Activated CD4-positive, alpha-beta T cell treated with anti-CD3 and anti-CD28 coated beads, Interleukin-2, amount 10 ng/mL, durations not matched to agents 24 days and 14 days (primary cell): ENCODE measurements at regions not wholly inside any gene's neighbourhood (a gene's known extent, or its start where the extent isn't known, plus 50 kb on each side); places are given as distances from the start of the nearest gene placed in this dataset.
"Not testable (repeated sequence)": the region's sequence is repeated elsewhere in the genome, so short reads cannot be mapped to it uniquely, and the experiment has no call there.

Source experiments
- DNase-seq: peaks from one replicate; pipeline ENCODE4 v3.0.0; 2022
- H3K27ac Mint-ChIP-seq: one replicate; pipeline ENCODE4 v1.8.0; 2022; ENCODE audit warnings: mild to moderate bottlenecking, mixed read lengths
- H3K27me3 Mint-ChIP-seq: one replicate; pipeline ENCODE4 v1.8.0; 2022; ENCODE audit warnings: mixed read lengths
- H3K36me3 Mint-ChIP-seq: one replicate; pipeline ENCODE4 v1.8.0; 2022; ENCODE audit warnings: low read depth, mild to moderate bottlenecking, mixed read lengths
- H3K4me1 Mint-ChIP-seq: one replicate; pipeline ENCODE4 v1.8.0; 2021; ENCODE audit warnings: mixed read lengths
- H3K4me3 Mint-ChIP-seq: one replicate; pipeline ENCODE4 v1.8.0; 2022; ENCODE audit warnings: mild to moderate bottlenecking, moderate library complexity, mixed read lengths
- H3K9me3 Mint-ChIP-seq: one replicate; pipeline ENCODE4 v1.8.0; 2021; ENCODE audit warnings: mixed read lengths
- intact Hi-C: fragments of 100-400 bp; cut with micrococcal nuclease; formaldehyde crosslinking; loops from one replicate; pipeline ENCODE4 v1.15.1; 2023

DNA sequence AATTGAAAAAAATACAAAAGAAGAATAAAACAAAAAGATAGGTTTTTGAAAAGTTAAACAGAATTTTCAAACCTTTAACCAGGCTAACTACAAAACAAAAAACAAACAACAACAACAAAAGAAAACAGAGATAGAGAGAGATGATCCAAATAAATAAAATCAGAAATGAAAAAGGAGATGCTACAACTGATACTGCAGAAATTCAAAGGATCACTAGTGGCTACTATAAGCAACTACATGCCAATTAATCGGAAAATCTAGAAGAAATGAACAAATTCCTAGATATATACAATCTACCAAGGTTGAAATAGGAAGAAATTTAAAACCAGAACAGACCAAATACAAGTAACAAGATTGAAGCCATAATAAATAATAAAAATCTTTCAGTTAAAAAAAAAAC is 326.8 kb upstream of the VSTM2A start:
- intact Hi-C loops, result no loop called here
- no peak overlapping the region for H3K4me3 Mint-ChIP-seq
- H3K9me3 Mint-ChIP-seq, result peaks cover 17% of the 10 kb centered on the region
- H3K4me1 Mint-ChIP-seq, result no peaks in the 10 kb centered on the region
- no peak for DNase-seq
- no peaks in the 10 kb centered on the region for H3K36me3 Mint-ChIP-seq
- H3K27me3 Mint-ChIP-seq, result no peaks in the 10 kb centered on the region
- no peak overlapping the region for H3K27ac Mint-ChIP-seq

DNA sequence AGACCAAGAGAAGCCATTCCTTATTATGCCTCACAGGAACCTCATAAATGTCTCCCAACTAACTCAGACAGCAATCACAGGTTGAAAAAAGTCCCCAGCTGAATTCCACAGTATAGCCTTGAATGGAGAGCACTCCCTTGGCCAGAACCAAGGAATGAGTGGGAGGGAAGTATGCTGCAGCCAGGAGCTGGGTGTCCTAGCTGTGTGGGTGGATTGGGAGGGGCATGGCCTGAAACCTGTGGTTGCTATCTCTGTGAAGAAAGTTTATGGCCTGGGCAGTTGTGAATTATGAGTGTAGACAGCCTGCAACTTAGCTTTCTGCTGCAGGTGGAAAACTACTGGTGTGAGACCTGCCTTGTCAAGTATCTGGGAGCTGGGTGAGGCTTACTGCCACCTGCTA is 316.1 kb upstream of the VSTM2A start:
- H3K4me3 Mint-ChIP-seq, H3K36me3 Mint-ChIP-seq, intact Hi-C loops, H3K4me1 Mint-ChIP-seq, H3K27me3 Mint-ChIP-seq, DNase-seq, H3K9me3 Mint-ChIP-seq, H3K27ac Mint-ChIP-seq: not testable (repeated sequence)

DNA sequence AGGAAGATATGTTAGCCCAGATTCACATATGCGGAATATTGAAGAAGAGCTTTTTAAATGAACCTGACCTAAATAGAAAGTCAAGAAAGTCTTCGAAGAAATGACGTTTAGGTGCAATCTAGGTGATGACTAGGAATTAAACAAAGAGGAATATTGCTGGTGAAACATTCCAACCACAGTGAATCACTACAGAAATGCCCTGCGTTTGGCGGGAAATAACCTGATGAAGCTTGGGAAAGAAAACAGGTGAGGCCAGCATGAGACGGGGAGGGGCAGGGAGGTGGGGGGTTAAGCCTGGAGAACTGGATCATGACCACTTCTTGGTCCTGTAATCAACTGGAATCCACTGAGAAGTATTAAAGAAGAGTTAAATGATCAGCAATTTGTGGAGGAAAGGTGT is 299.4 kb upstream of the VSTM2A start:
- H3K27ac Mint-ChIP-seq, result no peak overlapping the region
- H3K9me3 Mint-ChIP-seq, result peaks cover 4% of the 10 kb centered on the region
- no peak overlapping the region for H3K4me3 Mint-ChIP-seq
- no peak for DNase-seq
- H3K4me1 Mint-ChIP-seq, result no peaks in the 10 kb centered on the region
- intact Hi-C loops, result no loop called here
- H3K36me3 Mint-ChIP-seq, result no peaks in the 10 kb centered on the region
- H3K27me3 Mint-ChIP-seq, result no peaks in the 10 kb centered on the region

DNA sequence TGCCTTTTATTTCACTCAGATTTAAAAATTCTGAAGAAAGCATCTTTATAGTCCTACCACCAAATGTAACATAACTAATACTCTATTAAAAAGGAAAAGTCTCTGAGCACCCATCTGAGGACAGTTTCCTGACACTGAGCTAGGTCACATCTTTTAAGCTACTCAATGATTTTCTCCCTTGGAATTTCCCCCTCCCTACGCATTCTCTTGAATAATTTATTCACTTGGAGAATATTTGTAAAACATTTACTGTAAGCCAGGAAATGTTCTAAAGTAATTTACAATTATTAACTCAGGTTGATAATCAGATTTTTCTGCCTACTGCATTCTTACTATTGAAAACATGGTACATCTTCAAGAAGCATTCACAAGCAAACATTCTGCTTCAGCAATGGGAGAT is 297.2 kb upstream of the VSTM2A start:
- H3K9me3 Mint-ChIP-seq, result peaks cover 4% of the 10 kb centered on the region
- no peak for DNase-seq
- intact Hi-C loops, result no loop called here
- no peaks in the 10 kb centered on the region for H3K4me1 Mint-ChIP-seq
- no peak overlapping the region for H3K27ac Mint-ChIP-seq
- H3K36me3 Mint-ChIP-seq, result no peaks in the 10 kb centered on the region
- H3K27me3 Mint-ChIP-seq, result no peaks in the 10 kb centered on the region
- H3K4me3 Mint-ChIP-seq, result no peak overlapping the region

DNA sequence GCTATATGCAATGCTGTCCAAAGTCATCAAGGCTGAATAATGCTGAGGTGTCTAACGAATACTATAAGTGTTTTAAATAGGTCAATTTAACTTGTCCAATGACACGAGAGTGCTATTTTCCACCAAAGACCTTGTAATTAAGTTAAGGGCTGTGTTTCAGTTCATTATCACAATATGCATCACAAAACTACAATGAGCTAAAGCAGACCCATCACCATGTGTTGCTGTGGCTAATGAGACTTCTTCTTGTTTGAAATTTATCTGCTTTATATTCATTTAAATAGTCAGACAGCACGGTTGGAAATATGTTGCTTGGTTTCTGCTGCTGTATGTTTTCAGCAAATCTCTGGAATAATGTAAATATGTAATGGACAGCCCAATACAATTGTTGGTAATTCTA is 292.5 kb upstream of the VSTM2A start:
- no peaks in the 10 kb centered on the region for H3K27me3 Mint-ChIP-seq
- H3K9me3 Mint-ChIP-seq, result peaks cover 3% of the 10 kb centered on the region
- intact Hi-C loops, result no loop called here
- no peak for DNase-seq
- no peak overlapping the region for H3K4me3 Mint-ChIP-seq
- no peaks in the 10 kb centered on the region for H3K4me1 Mint-ChIP-seq
- H3K36me3 Mint-ChIP-seq, result no peaks in the 10 kb centered on the region
- no peak overlapping the region for H3K27ac Mint-ChIP-seq

DNA sequence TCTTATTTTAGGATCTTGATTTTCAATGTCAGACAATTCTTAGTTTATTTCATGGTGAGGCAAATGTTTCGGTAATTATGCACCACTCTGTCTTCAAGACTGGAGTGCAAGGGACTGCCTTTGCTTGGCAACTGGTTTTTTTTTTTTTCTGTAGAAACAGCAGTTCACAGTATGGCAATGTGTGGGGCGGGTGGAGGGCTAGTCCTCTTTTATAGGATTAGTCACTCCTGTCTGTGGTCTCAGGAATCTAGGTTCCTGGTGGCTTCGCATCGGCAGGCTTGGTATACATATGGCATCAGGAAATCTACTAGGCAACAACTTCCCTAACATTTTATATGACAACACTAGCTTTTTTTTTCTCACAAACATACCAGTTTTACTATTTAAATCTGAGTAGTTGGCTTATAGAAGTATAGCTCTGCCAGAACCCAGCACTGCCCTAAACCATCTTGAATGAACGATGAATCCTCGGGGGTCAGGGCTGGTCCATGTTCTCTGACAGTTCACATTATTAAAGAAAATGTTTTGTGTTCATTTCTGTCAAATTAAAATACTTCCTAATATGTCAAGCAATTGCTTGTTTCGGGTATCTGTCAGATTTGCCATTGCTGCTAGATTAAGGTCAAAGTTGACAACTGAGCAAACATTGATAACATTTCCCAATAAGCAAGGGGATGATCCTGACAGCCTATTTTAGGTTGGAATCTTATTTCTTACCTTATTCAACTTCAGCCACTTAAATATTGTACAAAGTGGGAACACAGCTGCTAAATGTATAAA is 289.7 kb upstream of the VSTM2A start:
- DNase-seq, result no peak
- H3K4me3 Mint-ChIP-seq, result no peak overlapping the region
- no peaks in the 10 kb centered on the region for H3K36me3 Mint-ChIP-seq
- no peaks in the 10 kb centered on the region for H3K4me1 Mint-ChIP-seq
- no peaks in the 10 kb centered on the region for H3K27me3 Mint-ChIP-seq
- H3K27ac Mint-ChIP-seq, result no peak overlapping the region
- intact Hi-C loops, result no loop called here
- H3K9me3 Mint-ChIP-seq, result peaks cover 3% of the 10 kb centered on the region

DNA sequence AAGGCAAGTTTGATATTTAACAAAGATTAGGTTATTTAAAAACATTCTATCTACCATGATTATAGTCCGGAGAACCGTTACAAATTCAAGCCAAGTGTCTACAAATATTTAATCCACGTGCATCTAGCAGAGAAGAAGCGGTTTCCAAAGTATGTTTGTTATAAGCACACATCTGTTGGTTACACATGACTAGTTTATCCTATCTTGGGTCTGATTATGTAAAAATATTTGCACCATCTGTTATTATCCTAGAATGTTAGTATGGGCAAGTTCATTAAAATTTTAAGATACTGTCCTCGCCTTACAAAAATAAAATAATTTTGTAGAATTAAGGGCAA is 289.2 kb upstream of the VSTM2A start:
- intact Hi-C loops, result no loop called here
- no peaks in the 10 kb centered on the region for H3K27me3 Mint-ChIP-seq

DNA sequence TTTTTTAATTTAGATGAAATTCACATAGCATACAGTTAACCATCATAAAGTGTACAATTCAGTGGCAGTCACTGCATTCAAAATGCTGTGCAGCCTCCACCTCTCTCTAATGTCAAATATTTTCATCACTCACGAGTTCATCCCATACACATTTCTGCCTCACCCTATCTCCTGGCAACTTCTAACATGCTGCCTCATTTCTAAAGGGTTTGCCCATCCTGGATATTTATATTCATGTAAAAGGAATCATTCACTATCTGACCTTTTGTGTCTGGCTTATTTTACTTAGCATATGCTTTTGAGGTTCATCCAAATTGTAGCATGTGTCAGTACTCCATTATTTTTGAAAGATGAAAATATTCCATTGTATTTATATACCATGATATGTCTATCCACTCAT is 286.9 kb upstream of the VSTM2A start:
- H3K4me1 Mint-ChIP-seq, result no peaks in the 10 kb centered on the region
- DNase-seq, result no peak
- H3K4me3 Mint-ChIP-seq, result no peak overlapping the region
- H3K27ac Mint-ChIP-seq, result no peak overlapping the region
- intact Hi-C loops, result no loop called here
- H3K36me3 Mint-ChIP-seq, result no peaks in the 10 kb centered on the region
- H3K9me3 Mint-ChIP-seq, result peaks cover 3% of the 10 kb centered on the region
- no peaks in the 10 kb centered on the region for H3K27me3 Mint-ChIP-seq

More for the DNA sequence above, 289.2 kb upstream of the VSTM2A start:
- no peak for DNase-seq
- Mint-ChIP-seq H3K9me3 (peaks cover 3% of the 10 kb centered on the region), H3K36me3 (no peaks in the 10 kb centered on the region), H3K4me1 (no peaks in the 10 kb centered on the region), H3K4me3 (no peak overlapping the region), H3K27ac (no peak overlapping the region)

DNA sequence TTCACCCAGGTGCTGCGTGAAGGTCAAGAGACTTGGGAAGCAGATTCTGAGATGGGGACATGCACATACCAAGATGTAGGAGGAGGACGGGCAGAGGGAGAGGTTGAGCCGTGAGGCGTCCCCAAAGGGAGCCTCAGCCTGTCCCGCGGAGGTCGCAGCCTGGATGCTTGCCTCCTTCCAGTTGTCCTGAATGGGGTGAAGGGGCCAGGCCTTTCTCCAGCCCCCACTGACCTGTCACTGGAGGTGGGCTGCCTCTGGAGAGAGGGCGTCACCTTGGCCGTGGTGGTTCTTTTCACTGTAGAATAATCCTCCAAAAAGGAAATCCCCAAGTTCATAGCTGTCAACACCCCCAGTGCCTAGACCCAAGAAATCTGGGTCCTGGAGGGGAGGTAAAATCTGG is 283.0 kb upstream of the VSTM2A start:
- intact Hi-C loops, result no loop called here

DNA sequence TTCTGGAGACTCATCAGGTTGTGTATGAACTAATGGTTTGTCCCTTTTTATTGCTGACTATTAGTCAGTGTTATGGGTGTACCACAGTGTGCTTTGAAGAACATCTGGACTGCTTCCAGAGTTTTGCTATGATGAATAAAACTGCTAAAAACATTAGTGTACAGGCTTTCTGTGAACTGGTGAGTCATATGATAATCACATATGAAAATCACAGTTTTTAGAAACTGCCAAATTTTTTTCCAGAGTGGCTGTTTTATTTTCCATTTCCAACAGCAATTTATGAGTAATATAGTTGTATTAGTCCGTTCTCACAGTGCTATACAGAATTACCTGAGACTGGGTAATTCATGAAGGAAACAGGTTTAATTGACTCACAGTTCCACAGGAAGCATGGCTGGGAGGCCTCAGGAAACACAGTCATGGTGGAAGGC is 281.2 kb upstream of the VSTM2A start:
- Mint-ChIP-seq H3K4me3 (no peak overlapping the region), H3K27ac (no peak overlapping the region), H3K27me3 (no peaks in the 10 kb centered on the region), H3K9me3 (peaks cover 4% of the 10 kb centered on the region), H3K36me3 (no peaks in the 10 kb centered on the region), H3K4me1 (no peaks in the 10 kb centered on the region)
- no peak for DNase-seq
- intact Hi-C loops, result no loop called here

More for the DNA sequence above, 283.0 kb upstream of the VSTM2A start:
- Mint-ChIP-seq H3K36me3 (no peaks in the 10 kb centered on the region), H3K27me3 (no peaks in the 10 kb centered on the region), H3K4me1 (no peaks in the 10 kb centered on the region), H3K9me3 (no peaks in the 10 kb centered on the region), H3K27ac (no peak overlapping the region), H3K4me3 (no peak overlapping the region)
- DNase-seq, result no peak

DNA sequence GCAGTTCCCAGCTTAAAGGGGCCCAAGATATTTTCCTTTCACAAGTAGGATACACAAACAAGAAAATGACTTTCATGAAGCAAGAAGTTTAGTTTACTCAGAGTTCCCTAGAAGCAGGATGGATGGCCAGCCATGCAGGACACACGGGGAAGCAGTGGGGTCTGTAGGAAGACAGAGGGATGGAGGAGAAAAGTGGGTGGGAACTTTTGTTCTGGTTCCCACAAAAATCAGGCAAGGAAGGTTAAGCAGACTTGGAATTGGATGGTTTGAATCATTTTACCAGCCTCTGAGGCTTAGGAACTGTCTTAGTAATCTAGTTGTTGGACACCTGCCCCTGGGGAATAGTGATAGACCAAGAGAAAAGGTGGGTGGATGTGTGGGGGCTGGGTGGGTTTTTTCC is 263.3 kb upstream of the VSTM2A start:
- Mint-ChIP-seq H3K27ac (no peak overlapping the region), H3K36me3 (no peaks in the 10 kb centered on the region), H3K4me3 (no peak overlapping the region), H3K27me3 (no peaks in the 10 kb centered on the region), H3K4me1 (no peaks in the 10 kb centered on the region), H3K9me3 (peaks cover 3% of the 10 kb centered on the region)
- no peak for DNase-seq
- intact Hi-C loops, result no loop called here

DNA sequence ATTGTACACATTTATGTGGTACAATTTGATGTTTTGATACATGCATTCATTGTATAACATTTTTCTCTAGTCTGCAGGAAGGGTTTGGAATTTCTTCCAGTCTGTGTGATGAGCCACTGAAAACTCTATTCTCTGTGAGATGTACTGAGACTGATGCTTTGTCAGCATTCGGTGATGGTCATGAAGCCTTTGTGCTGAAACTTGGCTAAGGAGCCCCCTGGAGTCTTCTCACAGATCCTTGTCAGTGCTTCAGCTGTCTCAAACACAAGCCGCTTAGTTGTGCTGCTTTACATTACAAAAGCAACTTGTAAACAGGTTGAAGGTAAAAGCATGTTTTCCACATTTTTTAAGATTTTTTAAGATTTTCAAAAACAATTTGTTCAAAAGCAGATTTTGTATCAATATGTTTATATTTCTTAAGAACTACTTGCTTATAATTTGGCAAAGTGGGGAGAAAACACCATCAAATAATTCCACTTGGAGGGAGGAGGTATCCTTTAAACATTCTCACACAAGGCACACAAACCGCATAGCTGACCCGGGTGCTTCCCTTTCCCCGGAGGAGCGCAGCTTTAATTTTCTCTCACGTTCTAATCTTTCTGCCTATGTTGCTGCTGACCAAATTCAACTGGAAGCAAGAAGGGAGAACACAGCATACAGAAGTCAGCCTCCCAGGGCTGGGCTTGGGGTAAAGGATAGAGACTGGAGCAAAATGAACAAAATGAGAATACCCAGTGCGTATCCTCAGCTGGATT is 249.8 kb upstream of the VSTM2A start:
- Mint-ChIP-seq H3K27me3 (no peaks in the 10 kb centered on the region), H3K27ac (no peak overlapping the region), H3K4me3 (no peak overlapping the region), H3K9me3 (peaks cover 9% of the 10 kb centered on the region), H3K36me3 (no peaks in the 10 kb centered on the region), H3K4me1 (no peaks in the 10 kb centered on the region)
- intact Hi-C loops, result no loop called here
- no peak for DNase-seq

DNA sequence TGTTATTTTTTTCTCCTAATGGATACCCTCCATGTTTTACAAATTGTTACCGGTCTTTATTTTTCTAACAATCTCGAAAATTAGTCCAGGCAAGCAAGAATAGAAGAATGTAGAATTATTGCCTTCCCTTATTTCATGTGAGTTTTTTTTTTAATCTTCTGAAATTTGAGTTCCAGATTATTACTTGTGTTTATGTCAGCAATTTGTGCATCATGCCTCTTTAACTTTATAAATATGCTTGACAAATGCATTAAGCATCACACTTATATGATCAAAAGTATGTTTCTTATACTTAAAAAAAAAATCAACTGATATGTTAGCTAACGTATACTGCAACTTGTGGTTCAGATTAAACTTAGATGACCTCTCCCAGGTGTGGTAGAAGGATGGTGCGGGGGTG is 242.7 kb upstream of the VSTM2A start:
- no peak for DNase-seq
- Mint-ChIP-seq H3K27ac (no peak overlapping the region), H3K9me3 (peaks cover 8% of the 10 kb centered on the region), H3K4me1 (no peaks in the 10 kb centered on the region), H3K36me3 (no peaks in the 10 kb centered on the region), H3K4me3 (no peak overlapping the region), H3K27me3 (no peaks in the 10 kb centered on the region)
- intact Hi-C loops, result no loop called here

DNA sequence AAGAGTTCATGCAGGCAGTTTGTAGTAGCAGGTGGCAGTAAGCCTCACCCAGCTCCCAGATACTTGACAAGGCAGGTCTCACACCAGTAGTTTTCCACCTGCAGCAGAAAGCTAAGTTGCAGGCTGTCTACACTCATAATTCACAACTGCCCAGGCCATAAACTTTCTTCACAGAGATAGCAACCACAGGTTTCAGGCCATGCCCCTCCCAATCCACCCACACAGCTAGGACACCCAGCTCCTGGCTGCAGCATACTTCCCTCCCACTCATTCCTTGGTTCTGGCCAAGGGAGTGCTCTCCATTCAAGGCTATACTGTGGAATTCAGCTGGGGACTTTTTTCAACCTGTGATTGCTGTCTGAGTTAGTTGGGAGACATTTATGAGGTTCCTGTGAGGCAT is 226.2 kb upstream of the VSTM2A start:
- DNase-seq, H3K27ac Mint-ChIP-seq, H3K36me3 Mint-ChIP-seq, intact Hi-C loops, H3K27me3 Mint-ChIP-seq, H3K9me3 Mint-ChIP-seq, H3K4me1 Mint-ChIP-seq, H3K4me3 Mint-ChIP-seq: not testable (repeated sequence)
